Left lung (tissue), 4 donors: ENCODE measurements at regions not wholly inside any gene's neighbourhood (a gene's known extent, or its start where the extent isn't known, plus 50 kb on each side); places are given as distances from the start of the nearest gene placed in this dataset.
"Not testable (repeated sequence)": the region's sequence is repeated elsewhere in the genome, so short reads cannot be mapped to it uniquely, and the experiment has no call there.

Experiments used
- ATAC-seq: fragments of 200-7000 bp; cut with Tn5 transposase; one replicate; pipeline ENCODE4 v1.9.1; 2020; ENCODE audit warnings: moderate library complexity
- DNase-seq, 4 donors: peaks; one replicate each; pipeline ENCODE4 v3.0.0-alpha.2; 2013 to 2020
- H3K27ac ChIP-seq, 2 donors: fragments of 200-600 bp; sonication (generic) in 1 of 2; one replicate each; pipeline versions ENCODE4 v1.5.0 to v1.8.0; 2020 to 2021
- H3K27me3 ChIP-seq, 2 donors: fragments of 200-600 bp; sonication (generic) in 1 of 2; one replicate each; pipeline versions ENCODE4 v1.5.0 to v1.8.0; 2020 to 2021
- H3K36me3 ChIP-seq, 2 donors: fragments of 200-600 bp; sonication (generic) in 1 of 2; one replicate each; pipeline versions ENCODE4 v1.5.0 to v1.8.0; 2020 to 2021
- H3K4me1 ChIP-seq, 2 donors: fragments of 200-600 bp; one replicate each; pipeline ENCODE4 v1.8.0; 2021
- H3K4me3 ChIP-seq, 2 donors: fragments of 200-600 bp; sonication (generic) in 1 of 2; one replicate each; pipeline versions ENCODE4 v1.5.0 to v1.8.0; 2020 to 2021; ENCODE audit warnings: mild to moderate bottlenecking in 1 of 2
- H3K9me3 ChIP-seq, 2 donors: fragments of 200-600 bp; sonication (generic) in 1 of 2; one replicate each; pipeline versions ENCODE4 v1.5.0 to v1.8.0; 2020 to 2021
- CTCF ChIP-seq, 2 donors: fragments of 200-600 bp; sonication (generic) in 1 of 2; IDR thresholded peaks; one replicate each; pipeline versions ENCODE4 v1.5.0 to v1.8.0; 2021; ENCODE audit warnings: antibody characterized with exemption in 2 of 2
- intact Hi-C, 2 donors: fragments of 100-400 bp; cut with DNase I; formaldehyde crosslinking; loops; one replicate each; pipeline versions ENCODE4 v1.11.2 to v1.14.2; 2022
- donor health status: DM: no; HTN: yes; CAD: no.
- donor health status: DM: no; HTN: no; CAD: no.

GRCh38 chr3:193821151-193821668 lies 228.2 kb downstream of the OPA1 start:
- Histone ChIP-seq H3K27ac (no peak overlapping the region), H3K9me3 (no peaks in the 10 kb centered on the region), H3K27me3 (no peaks in the 10 kb centered on the region), H3K4me3 (no peak overlapping the region), H3K36me3 (no peaks in the 10 kb centered on the region), H3K4me1 (no peaks in the 10 kb centered on the region)
- intact Hi-C loops = no loop called here
- no peak for DNase-seq
- TF ChIP-seq CTCF (IDR thresholded peaks at IDR 0.05) = no peak
- no peak for ATAC-seq

- Histone ChIP-seq H3K9me3 (no peaks in the 10 kb centered on the region), H3K4me1 (no peaks in the 10 kb centered on the region), H3K4me3 (no peak overlapping the region), H3K36me3 (no peaks in the 10 kb centered on the region), H3K27me3 (no peaks in the 10 kb centered on the region), H3K27ac (no peak overlapping the region)
- intact Hi-C loops = no loop called here
- no peak for ATAC-seq
- no peak for DNase-seq
- TF ChIP-seq CTCF (IDR thresholded peaks at IDR 0.05) = no peak
These were observed 229.6 kb downstream of the OPA1 start for GRCh38 chr3:193822492-193823212.

- intact Hi-C loops, H3K27ac ChIP-seq, ATAC-seq, H3K4me1 ChIP-seq, DNase-seq, H3K4me3 ChIP-seq, H3K9me3 ChIP-seq, H3K36me3 ChIP-seq, H3K27me3 ChIP-seq: not testable (repeated sequence)
These were observed 230.2 kb downstream of the OPA1 start for GRCh38 chr3:193823213-193823605.

- intact Hi-C loops = no loop called here
- TF ChIP-seq CTCF (IDR thresholded peaks at IDR 0.05) = no peak
- H3K9me3 ChIP-seq = no peaks in the 10 kb centered on the region
- ATAC-seq (no peak), DNase-seq (no peak)
- no peak overlapping the region for H3K27ac ChIP-seq
- H3K4me3 ChIP-seq = no peak overlapping the region
- no peaks in the 10 kb centered on the region for H3K4me1 ChIP-seq
- no peaks in the 10 kb centered on the region for H3K36me3 ChIP-seq
- H3K27me3 ChIP-seq = no peaks in the 10 kb centered on the region
These were observed 231.4 kb downstream of the OPA1 start for GRCh38 chr3:193824365-193824764.

GRCh38 chr3:193825617-193826016 lies 232.6 kb downstream of the OPA1 start:
- Histone ChIP-seq H3K27ac (no peak overlapping the region), H3K27me3 (no peaks in the 10 kb centered on the region), H3K9me3 (no peaks in the 10 kb centered on the region), H3K4me1 (no peaks in the 10 kb centered on the region), H3K36me3 (no peaks in the 10 kb centered on the region), H3K4me3 (no peak overlapping the region)
- TF ChIP-seq CTCF (IDR thresholded peaks at IDR 0.05) = no peak
- ATAC-seq (no peak), DNase-seq (no peak)
- intact Hi-C loops = no loop called here
